Fibroblast of mammary gland (primary cell): ENCODE measurements at regions not wholly inside any gene's neighbourhood (a gene's known extent, or its start where the extent isn't known, plus 50 kb on each side); places are given as distances from the start of the nearest gene placed in this dataset.

Source experiments
- DNase-seq: peaks from one replicate; pipeline ENCODE4 v3.0.0-alpha.2; 2010; ENCODE audit warnings: low read depth
- H3K4me3 ChIP-seq: 2 replicates; pipeline ENCODE4 v1.5.1; 2011; ENCODE audit warnings: low read depth, mild to moderate bottlenecking, low read length, moderate library complexity; ENCODE audit not compliant: control insufficient read depth
- CTCF ChIP-seq: conservative IDR thresholded peaks from 2 replicates; pipeline ENCODE4 v1.5.1; 2011; ENCODE audit warnings: low read depth, low read length, inconsistent platforms; ENCODE audit not compliant: control insufficient read depth, insufficient read depth

DNA sequence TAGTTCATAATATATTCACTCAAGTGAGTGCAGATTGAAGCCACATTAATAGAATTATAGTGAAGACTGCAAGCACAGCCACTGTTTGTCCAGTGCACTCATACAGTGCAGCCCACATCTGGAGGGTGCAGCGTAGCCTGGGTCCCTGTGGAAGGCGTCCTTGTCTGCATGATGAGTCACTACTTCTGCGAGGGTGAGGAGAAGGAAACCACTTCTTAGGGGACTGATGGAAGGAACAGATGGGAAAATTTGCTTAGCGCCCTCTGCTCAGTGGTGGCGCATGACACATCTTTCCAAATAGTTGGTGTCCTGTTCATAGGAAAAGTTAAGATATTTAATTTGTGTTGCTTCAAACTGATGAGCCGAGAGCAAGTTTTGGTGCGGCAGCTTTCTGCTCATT, 330.4 kb upstream of the SMIM21 start:
- DNase-seq: no peak
- no peak overlapping the region for H3K4me3 ChIP-seq
- TF ChIP-seq CTCF: no peak

DNA sequence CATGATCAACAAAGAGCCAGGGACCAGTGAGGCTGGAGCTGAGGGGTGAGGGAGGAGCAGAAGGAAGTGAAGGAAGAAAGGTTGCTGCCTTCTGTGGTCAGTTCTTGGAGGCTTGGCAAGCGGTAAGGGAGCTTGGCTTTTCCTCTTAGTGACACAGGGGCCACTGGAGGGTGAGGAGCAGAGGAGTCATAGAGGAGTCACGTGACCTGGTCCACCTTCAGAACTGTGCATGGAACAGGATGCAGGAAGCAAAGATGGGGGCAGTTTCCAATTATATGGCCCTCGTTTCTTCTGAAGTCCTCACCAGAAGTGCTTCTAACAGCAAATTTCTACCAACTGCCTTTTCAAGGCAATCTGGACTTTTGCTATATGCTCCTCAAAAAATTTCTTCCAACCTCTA, 326.9 kb upstream of the SMIM21 start:
- DNase-seq: no peak
- TF ChIP-seq CTCF: no peak
- no peak overlapping the region for H3K4me3 ChIP-seq

- DNase-seq: no peak
- no peak overlapping the region for H3K4me3 ChIP-seq
- TF ChIP-seq CTCF: no peak
Measured at GRCh38 chr18:75753753-75754152, 326.2 kb upstream of the SMIM21 start.

- DNase-seq: no peak
- no peak overlapping the region for H3K4me3 ChIP-seq
- TF ChIP-seq CTCF: no peak
Measured at GRCh38 chr18:75752740-75753263, 325.3 kb upstream of the SMIM21 start.

DNA sequence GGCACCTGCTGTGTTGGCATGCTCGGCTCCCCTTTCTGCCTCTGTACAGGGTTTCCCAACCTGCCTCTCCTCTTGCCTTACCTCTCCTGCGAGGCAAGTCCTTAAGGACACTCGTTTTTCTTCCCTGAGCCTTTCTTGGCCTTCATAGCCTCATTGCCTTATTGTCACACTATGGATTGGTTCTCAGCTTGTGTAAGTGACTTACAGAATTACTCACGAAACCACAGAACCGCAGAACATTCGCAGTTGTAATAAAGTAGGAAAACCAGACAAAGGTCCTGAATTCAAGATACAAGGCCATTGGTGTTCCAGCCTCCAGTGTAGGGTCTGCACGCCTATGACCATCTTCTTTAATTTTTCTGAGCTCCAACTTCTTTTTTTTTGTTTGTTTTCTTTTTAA, 317.6 kb upstream of the SMIM21 start:
- no peak for TF ChIP-seq CTCF
- no peak for DNase-seq

GRCh38 chr18:75742516-75742915, 315.0 kb upstream of the SMIM21 start:
- TF ChIP-seq CTCF: no peak
- DNase-seq: no peak
- H3K4me3 ChIP-seq: no peak overlapping the region

More for the DNA sequence above, 317.6 kb upstream of the SMIM21 start:
- H3K4me3 ChIP-seq: no peak overlapping the region

DNA sequence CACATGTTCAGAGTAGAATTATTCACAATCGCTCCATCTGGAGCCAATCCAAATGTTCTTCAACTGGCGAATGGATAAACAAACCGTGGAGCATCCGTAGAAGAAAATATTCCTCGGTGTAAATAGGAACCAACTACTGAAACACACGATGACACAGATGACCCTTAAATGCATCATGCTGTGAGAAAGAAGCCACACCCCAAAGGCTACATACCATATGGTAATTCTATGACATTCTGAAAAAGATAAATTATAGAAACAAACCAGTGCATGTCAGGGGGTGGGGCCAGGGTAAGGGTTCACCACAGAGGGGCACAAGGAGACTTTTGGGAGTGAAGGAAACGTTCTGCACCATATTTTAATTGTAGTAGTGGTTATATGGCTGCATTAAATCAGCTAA, 312.2 kb upstream of the SMIM21 start:
- no peak for TF ChIP-seq CTCF
- no peak overlapping the region for H3K4me3 ChIP-seq
- DNase-seq: no peak
